ENCODE measurements at regions not wholly inside any gene's neighbourhood (a gene's known extent, or its start where the extent isn't known, plus 50 kb on each side); places are given as distances from the start of the nearest gene placed in this dataset.

DNA sequence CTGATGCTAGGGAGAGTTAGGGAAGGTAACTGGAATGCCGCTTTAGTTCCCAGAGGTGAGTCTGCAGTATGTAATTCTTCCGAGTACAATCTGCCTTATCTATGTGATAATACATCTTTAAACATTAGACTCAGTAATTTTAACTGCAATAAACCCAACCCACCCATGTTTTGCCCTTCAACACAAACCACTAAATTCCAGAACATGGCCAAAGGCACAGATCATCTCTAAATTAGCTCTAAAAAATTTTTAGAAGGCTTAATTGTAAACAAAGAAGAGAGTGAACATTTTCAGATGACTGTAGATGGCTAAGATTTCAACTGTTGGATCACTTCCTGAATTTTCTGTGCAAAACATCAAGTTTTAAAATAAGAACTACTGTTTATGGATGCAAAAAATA is 488.7 kb upstream of the ID2 start:
- DNase-seq: no peak
- Histone ChIP-seq H3K36me3 (replicated peaks; ENCODE audit: control insufficient read depth, insufficient read depth, low read length) (no peaks in the 10 kb centered on the region), H3K27me3 (ENCODE audit: control insufficient read depth, insufficient read depth, low read length) (no peaks in the 10 kb centered on the region), H3K4me3 (ENCODE audit: insufficient read depth, low read depth, low read length) (no peak overlapping the region)

DNA sequence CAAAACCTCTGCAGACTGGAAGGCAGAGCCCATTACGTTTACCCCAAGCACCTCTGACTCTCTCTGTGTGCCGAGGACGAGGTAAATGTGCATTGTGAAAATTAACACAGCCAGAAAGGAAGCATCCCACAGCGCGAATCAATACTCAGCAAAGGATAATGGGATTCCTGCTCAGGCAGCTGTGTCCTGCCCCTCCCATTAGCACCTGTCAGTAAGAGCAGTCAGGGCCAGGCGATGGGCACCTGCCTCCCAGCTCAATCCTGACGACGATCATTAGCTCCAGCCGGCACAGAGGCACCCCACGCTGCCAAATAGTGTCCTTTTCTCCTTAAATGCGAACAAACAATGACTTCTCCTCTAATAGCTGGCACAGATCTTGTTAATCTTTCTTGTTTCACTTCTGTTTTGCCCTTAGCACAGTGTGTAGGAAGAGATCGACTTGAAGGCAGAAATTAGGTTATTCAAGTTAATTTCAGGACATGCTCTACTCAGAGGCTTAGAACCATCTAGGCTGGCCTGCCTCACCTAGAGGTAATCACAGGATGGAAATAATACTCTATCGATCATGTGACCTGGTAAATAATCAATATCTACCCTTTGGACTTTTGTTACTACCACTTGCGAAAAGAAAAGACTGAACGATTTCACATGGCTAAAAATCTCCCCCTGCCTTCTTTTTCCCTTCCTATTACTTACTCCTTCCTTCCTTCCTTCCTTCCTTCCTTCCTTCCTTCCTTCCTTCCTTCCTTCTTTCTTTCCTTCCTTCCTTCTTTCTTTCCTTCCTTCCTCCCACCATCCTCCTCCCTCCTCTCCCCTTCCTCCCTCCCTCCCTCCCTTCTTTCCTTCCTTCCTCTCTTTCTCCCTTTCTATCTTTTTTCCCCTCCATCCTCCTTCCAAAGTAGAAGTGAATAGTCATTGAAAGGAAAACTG is 487.9 kb upstream of the ID2 start:
- no peaks in the 10 kb centered on the region for H3K36me3 ChIP-seq (replicated peaks; ENCODE audit: control insufficient read depth, insufficient read depth, low read length)
- no peak overlapping the region for H3K4me3 ChIP-seq (ENCODE audit: insufficient read depth, low read depth, low read length)
- peak; percentile 63 for DNase-seq
- no peaks in the 10 kb centered on the region for H3K27me3 ChIP-seq (ENCODE audit: control insufficient read depth, insufficient read depth, low read length)

DNA sequence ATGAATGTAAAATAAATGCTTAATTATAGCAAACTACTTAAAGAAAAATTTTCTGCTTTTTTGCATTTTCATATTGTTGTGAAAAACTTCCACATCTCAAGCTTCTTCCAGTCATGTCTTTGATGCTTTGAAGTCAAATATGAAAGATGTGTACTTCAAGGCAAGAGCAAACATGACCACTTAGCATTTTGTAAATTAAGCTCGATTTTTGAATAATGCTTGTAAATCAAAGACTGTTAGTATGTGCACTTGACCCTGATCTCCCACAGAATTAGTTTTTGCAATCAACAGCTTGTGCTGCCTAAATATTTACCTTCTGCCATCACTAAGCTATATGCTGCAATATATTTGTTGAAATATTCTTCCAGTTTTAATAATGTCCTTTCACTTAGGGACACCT is 486.1 kb upstream of the ID2 start:
- Histone ChIP-seq H3K36me3 (replicated peaks; ENCODE audit: control insufficient read depth, insufficient read depth, low read length) (no peaks in the 10 kb centered on the region), H3K4me3 (ENCODE audit: insufficient read depth, low read depth, low read length) (no peak overlapping the region), H3K27me3 (ENCODE audit: control insufficient read depth, insufficient read depth, low read length) (no peaks in the 10 kb centered on the region)
- no peak for DNase-seq

DNA sequence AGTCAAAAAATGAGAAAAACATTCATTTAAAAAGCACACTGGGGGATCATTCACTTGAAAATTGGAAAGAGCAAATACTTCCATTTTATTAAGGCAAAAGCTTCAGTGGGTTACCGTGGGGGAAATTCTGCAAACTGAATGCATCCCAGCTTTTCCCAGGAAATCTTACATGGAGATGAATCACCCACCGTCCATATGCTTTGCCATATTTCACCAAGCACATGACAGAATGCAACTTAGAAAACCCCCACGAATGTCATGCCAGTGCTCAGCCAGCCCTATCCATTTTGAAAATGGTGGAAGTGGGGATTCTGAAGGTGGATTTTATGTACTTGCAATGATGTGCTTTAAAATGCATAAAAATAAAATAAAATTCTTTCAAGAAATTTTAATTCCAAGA is 485.5 kb upstream of the ID2 start:
- H3K27me3 ChIP-seq (ENCODE audit: control insufficient read depth, insufficient read depth, low read length): no peaks in the 10 kb centered on the region
- DNase-seq: no peak
- H3K4me3 ChIP-seq (ENCODE audit: insufficient read depth, low read depth, low read length): no peak overlapping the region
- no peaks in the 10 kb centered on the region for H3K36me3 ChIP-seq (replicated peaks; ENCODE audit: control insufficient read depth, insufficient read depth, low read length)

DNA sequence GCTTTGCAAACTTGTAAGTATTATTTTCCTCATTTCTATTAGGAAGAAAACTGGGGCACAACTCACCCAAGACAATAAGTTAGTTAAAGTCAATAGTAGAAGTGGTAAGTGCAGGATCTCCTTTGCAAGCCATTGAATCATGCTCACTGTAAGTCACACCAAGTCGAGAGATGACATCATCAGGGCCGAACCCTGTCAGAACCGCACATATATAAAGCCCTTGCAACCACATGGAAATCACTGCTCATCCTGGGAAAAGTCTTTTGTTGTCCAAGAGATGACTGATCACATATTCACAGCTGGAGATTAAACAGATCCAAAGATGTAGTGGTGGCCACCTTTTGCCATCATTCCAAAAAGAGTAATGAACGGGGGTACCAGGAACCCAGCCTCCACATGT is 484.8 kb upstream of the ID2 start:
- H3K4me3 ChIP-seq (ENCODE audit: insufficient read depth, low read depth, low read length): no peak overlapping the region
- no peaks in the 10 kb centered on the region for H3K36me3 ChIP-seq (replicated peaks; ENCODE audit: control insufficient read depth, insufficient read depth, low read length)
- H3K27me3 ChIP-seq (ENCODE audit: control insufficient read depth, insufficient read depth, low read length): no peaks in the 10 kb centered on the region
- DNase-seq: no peak

DNA sequence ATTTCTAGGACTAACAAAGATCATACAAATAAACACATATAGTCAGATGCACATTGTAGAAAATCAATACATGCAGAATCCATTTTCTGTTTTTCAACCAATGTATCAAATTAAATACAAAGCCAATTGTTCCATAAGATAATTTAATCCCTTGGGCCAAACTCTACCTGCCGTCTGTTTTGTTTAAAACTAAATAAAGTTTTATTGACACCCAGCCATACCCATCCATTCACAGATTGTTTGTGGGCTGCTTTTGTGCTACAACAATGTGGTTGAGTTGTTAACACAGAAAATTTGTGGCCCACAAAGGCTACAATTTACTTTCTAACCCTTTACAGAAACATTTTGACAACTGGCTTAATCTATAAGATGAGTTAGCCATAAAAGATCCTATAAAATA is 484.0 kb upstream of the ID2 start:
- Histone ChIP-seq H3K36me3 (replicated peaks; ENCODE audit: control insufficient read depth, insufficient read depth, low read length) (no peaks in the 10 kb centered on the region), H3K27me3 (ENCODE audit: control insufficient read depth, insufficient read depth, low read length) (no peaks in the 10 kb centered on the region), H3K4me3 (ENCODE audit: insufficient read depth, low read depth, low read length) (no peak overlapping the region)
- no peak for DNase-seq

DNA sequence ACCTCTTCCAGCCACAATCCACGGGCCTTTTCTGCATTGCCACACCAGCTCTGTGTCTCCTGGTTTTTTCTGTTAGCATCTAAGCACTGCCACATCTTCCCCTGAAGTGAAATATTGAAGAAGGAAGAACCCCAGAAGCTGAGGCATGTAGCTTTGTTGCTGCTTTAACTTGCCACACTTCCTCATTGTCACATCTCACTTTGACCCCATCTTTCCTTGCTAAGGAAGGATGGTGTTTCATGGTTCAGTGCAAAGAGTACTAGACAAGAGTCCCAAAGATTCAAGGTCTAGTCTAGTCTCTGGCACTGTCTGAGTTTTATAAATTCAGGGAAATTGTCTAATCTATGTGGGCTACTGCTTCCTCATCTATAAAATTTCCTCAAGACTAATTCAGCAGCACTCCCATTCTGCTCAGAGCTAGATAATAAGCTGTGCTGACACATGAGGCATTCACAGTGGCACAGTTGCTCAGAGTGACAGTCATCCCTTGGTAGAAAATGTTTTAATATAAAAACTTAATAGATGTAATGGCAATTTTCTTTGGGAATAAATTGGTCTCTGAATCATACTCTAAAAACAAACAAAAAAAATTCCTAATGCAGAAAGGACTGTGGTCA is 483.0 kb upstream of the ID2 start:
- H3K4me3 ChIP-seq (ENCODE audit: insufficient read depth, low read depth, low read length): no peak overlapping the region
- H3K27me3 ChIP-seq (ENCODE audit: control insufficient read depth, insufficient read depth, low read length): no peaks in the 10 kb centered on the region
- H3K36me3 ChIP-seq (replicated peaks; ENCODE audit: control insufficient read depth, insufficient read depth, low read length): no peaks in the 10 kb centered on the region
- no peak for DNase-seq

DNA sequence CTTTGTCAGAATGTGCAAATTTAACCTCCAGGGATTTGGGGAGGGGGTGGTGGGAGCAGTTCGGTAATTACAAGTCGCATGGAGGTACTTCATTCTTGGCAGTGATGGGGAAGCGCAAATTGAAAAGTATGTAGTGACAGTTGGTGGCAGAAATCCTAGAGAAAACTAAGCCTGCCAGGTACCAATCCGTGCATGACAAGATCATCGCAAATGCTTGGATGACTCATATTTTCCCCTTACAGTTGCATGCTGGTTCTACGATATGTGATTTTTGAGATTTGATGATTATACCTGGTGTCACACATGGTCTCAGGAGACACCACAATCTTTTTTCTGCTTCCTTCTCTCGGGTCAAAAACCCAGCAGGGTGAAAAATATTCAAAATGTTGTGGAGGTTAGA is 479.7 kb upstream of the ID2 start:
- H3K36me3 ChIP-seq (replicated peaks; ENCODE audit: control insufficient read depth, insufficient read depth, low read length): no peaks in the 10 kb centered on the region
- no peak for DNase-seq
- H3K27me3 ChIP-seq (ENCODE audit: control insufficient read depth, insufficient read depth, low read length): no peaks in the 10 kb centered on the region
- no peak overlapping the region for H3K4me3 ChIP-seq (ENCODE audit: insufficient read depth, low read depth, low read length)

DNA sequence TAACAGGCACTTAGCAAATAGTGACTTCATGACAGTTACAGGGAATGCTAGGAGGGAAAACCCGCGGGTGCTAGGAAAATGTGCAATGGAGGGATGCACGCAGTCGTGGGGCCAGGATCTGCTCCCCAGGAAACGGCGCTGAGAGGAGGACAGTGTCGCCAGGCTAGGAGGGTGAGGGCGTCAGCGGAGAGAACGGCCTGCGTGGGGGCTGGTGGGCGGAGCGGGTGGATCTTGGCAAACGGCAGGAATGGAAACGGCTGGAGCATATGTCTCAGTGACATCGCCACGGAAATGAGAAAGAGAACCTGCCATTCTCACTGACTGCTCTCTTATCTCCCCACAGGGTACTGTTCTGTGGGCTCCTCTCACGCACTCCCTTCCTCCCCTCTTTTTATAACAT is 478.5 kb upstream of the ID2 start:
- no peak overlapping the region for H3K4me3 ChIP-seq (ENCODE audit: insufficient read depth, low read depth, low read length)
- DNase-seq: no peak

DNA sequence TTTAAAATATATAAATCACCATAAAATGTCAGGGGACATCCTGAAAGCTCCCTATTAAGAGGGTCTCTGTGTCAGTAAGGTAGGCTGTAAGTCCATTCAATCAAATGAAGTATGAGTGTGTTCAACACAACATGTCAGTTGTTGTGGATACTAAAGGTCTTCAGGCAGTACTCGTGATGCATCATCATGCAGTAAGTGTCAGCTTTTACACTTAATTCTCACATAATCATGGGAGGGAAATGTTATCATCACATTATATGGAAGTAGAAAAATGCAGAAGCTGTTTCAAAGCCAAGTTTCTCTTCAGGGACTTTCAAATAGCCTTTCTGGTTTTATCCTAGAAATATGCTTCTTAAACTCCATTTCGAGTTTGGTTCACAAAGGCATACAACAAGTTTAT is 477.1 kb upstream of the ID2 start:
- no peak overlapping the region for H3K4me3 ChIP-seq (ENCODE audit: insufficient read depth, low read depth, low read length)

More for the DNA sequence above, 478.5 kb upstream of the ID2 start:
- no peaks in the 10 kb centered on the region for H3K36me3 ChIP-seq (replicated peaks; ENCODE audit: control insufficient read depth, insufficient read depth, low read length)
- H3K27me3 ChIP-seq (ENCODE audit: control insufficient read depth, insufficient read depth, low read length): no peaks in the 10 kb centered on the region

DNA sequence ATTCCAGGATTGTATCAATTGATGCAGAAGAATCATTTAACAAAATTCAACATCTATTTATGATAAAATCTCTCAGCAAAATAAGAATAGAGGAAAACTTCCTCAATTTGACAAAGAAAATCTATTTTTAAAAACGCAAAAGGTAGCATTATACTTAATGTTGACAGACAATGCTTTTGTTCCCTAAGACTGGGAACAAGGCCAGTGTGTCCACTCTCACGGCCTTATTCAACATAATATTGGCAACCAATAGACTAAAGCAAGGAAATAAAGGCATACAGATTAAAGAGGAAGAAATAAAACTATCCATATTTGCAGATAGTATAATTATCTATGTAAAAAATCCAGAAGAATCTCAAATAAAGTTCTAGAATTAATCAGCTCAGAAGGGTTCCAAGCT is 472.4 kb upstream of the ID2 start:
- no peak for DNase-seq
- no peaks in the 10 kb centered on the region for H3K27me3 ChIP-seq (ENCODE audit: control insufficient read depth, insufficient read depth, low read length)
- no peak overlapping the region for H3K4me3 ChIP-seq (ENCODE audit: insufficient read depth, low read depth, low read length)
- no peaks in the 10 kb centered on the region for H3K36me3 ChIP-seq (replicated peaks; ENCODE audit: control insufficient read depth, insufficient read depth, low read length)

More for the DNA sequence above, 477.1 kb upstream of the ID2 start:
- no peak for DNase-seq
- H3K36me3 ChIP-seq (replicated peaks; ENCODE audit: control insufficient read depth, insufficient read depth, low read length): no peaks in the 10 kb centered on the region
- H3K27me3 ChIP-seq (ENCODE audit: control insufficient read depth, insufficient read depth, low read length): no peaks in the 10 kb centered on the region

DNA sequence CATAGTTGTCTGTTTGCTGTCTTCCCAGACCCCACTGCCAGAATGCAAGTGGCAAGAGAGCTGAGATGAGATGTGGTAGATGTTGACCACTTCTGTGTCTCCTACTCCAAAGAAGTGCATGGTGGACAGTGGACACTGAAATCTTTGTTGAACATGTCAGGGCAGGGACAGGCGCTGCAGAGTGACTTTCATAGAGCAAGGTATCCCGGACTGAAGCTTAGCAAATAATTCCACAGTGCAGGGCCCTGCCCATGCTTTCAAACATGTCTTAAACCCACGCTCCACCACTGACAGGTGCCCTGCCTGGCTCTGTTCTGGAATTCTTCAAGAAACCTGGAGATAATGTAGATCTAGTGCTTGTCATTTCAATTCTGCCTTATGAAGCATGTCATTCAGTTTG is 470.5 kb upstream of the ID2 start:
- Histone ChIP-seq H3K4me3 (ENCODE audit: insufficient read depth, low read depth, low read length) (no peak overlapping the region), H3K36me3 (replicated peaks; ENCODE audit: control insufficient read depth, insufficient read depth, low read length) (no peaks in the 10 kb centered on the region), H3K27me3 (ENCODE audit: control insufficient read depth, insufficient read depth, low read length) (no peaks in the 10 kb centered on the region)
- DNase-seq: no peak

DNA sequence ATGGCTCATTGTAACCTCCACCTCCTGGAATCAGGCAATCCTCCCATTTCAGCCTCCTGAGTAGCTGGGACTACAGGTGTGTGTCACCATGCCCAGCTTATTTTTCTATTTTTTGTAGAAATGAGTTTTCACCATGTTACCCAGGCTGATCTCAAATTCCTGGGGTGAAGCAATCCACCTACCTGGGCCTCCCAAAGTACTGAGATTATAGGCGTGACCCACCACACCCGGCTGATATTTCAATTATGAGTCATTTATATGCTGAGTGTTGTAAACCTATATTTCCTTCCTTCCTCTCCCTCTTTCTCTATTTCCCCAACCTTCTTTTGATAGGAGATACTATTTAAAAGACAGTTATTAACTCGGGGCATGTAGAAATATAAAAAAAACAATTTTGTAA is 469.6 kb upstream of the ID2 start:
- DNase-seq: no peak
- Histone ChIP-seq H3K36me3 (replicated peaks; ENCODE audit: control insufficient read depth, insufficient read depth, low read length) (no peaks in the 10 kb centered on the region), H3K4me3 (ENCODE audit: insufficient read depth, low read depth, low read length) (no peak overlapping the region), H3K27me3 (ENCODE audit: control insufficient read depth, insufficient read depth, low read length) (no peaks in the 10 kb centered on the region)

DNA sequence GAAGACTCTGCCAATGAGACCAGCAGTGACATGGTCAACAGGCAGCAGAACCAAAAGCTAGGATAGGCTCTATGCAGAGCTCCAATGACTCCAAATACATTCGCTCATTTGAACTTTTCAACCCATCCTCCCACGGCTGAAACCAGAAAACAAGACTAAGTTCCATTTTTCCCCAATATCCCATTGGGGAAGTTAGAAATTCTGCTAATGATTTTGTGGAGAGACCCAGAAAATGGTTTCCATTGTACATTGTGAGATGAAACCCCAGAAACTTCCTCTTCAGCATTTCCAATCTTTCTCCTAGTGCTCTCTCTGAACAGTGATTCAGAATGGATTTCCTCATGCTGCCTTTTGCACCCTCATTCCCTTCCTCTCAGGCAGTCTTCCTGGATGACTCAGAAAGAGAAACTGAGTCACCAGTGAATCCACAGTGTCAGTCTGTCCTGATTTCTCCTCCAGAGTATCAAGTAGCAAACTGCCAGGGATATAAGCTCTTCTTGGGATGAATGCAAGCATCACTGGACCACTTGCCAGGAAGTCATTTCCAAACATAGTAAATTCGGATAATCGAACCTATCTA is 467.7 kb upstream of the ID2 start:
- H3K36me3 ChIP-seq (replicated peaks; ENCODE audit: control insufficient read depth, insufficient read depth, low read length): no peaks in the 10 kb centered on the region
- DNase-seq: no peak
- no peaks in the 10 kb centered on the region for H3K27me3 ChIP-seq (ENCODE audit: control insufficient read depth, insufficient read depth, low read length)
- no peak overlapping the region for H3K4me3 ChIP-seq (ENCODE audit: insufficient read depth, low read depth, low read length)

DNA sequence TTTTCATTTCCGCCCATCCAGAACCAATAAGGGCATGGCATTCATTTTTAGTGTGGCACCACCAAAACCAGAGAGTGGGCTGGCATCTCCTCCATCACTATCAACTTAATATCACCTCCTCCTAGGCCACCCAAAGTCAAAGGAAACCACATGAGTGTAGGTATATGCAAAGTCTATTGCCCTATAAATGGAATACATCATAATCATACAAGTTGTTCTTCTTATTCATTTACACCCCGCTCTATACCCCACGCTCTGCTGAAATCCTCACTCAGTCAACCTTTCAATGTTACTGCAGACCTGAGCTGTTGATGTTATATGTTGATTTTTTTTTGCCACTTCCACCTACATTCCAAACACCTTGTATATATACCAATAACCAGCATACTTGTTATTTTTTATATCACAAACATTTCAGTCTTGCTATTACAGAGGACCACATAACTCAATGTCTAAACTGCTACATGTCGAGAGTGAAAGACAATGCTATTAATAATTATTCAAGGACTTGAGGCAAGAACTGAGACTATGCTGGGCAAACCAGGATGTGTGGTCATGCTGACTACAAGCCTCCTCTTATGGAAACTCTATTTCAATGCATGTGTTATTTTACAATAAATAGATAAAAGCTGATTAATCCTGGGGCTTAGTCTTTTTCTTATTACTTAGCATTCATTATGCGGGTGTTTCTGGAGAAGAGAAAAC is 466.5 kb upstream of the ID2 start:
- no peaks in the 10 kb centered on the region for H3K36me3 ChIP-seq (replicated peaks; ENCODE audit: control insufficient read depth, insufficient read depth, low read length)
- no peak overlapping the region for H3K4me3 ChIP-seq (ENCODE audit: insufficient read depth, low read depth, low read length)
- no peaks in the 10 kb centered on the region for H3K27me3 ChIP-seq (ENCODE audit: control insufficient read depth, insufficient read depth, low read length)
- no peak for DNase-seq
